ENCODE measurements at regions not wholly inside any gene's neighbourhood (a gene's known extent, or its start where the extent isn't known, plus 50 kb on each side); places are given as distances from the start of the nearest gene placed in this dataset.
"Not testable (repeated sequence)": the region's sequence is repeated elsewhere in the genome, so short reads cannot be mapped to it uniquely, and the experiment has no call there.

GRCh38 chr14:45891417-45892080, 638.5 kb upstream of the MIS18BP1 start:
- DNase-seq (ENCODE audit: low spot score), result no peak
- peaks cover 44% of the 10 kb centered on the region for H3K9me3 Mint-ChIP-seq
- intact Hi-C loops (cut with micrococcal nuclease), result no loop called here
- H3K36me3 Mint-ChIP-seq (ENCODE audit: low read depth), result no peaks in the 10 kb centered on the region
- H3K4me3 Mint-ChIP-seq (ENCODE audit: low read depth), result no peak overlapping the region
- no peaks in the 10 kb centered on the region for H3K27me3 Mint-ChIP-seq (ENCODE audit: low read depth)
- H3K27ac Mint-ChIP-seq, result no peak overlapping the region
- H3K4me1 Mint-ChIP-seq (ENCODE audit: low read depth), result no peaks in the 10 kb centered on the region

- DNase-seq (ENCODE audit: low spot score); intact Hi-C loops (cut with micrococcal nuclease): not testable (repeated sequence)
Observed at GRCh38 chr14:45888766-45889285, 635.8 kb upstream of the MIS18BP1 start.

GRCh38 chr14:45877981-45878380, 625.0 kb upstream of the MIS18BP1 start:
- H3K4me3 Mint-ChIP-seq (ENCODE audit: low read depth), result no peak overlapping the region
- intact Hi-C loops (cut with micrococcal nuclease), result no loop called here
- no peak overlapping the region for H3K27ac Mint-ChIP-seq
- no peaks in the 10 kb centered on the region for H3K27me3 Mint-ChIP-seq (ENCODE audit: low read depth)
- peaks cover 26% of the 10 kb centered on the region for H3K9me3 Mint-ChIP-seq
- no peaks in the 10 kb centered on the region for H3K4me1 Mint-ChIP-seq (ENCODE audit: low read depth)
- no peaks in the 10 kb centered on the region for H3K36me3 Mint-ChIP-seq (ENCODE audit: low read depth)
- no peak for DNase-seq (ENCODE audit: low spot score)

More at GRCh38 chr14:45888766-45889285, 635.8 kb upstream of the MIS18BP1 start:
- H3K9me3 Mint-ChIP-seq, result peaks cover 34% of the 10 kb centered on the region
- not testable (repeated sequence) for H3K4me1 Mint-ChIP-seq (ENCODE audit: low read depth); H3K27ac Mint-ChIP-seq; H3K36me3 Mint-ChIP-seq (ENCODE audit: low read depth); H3K4me3 Mint-ChIP-seq (ENCODE audit: low read depth); H3K27me3 Mint-ChIP-seq (ENCODE audit: low read depth)

- Mint-ChIP-seq H3K4me1 (ENCODE audit: low read depth) (no peaks in the 10 kb centered on the region), H3K9me3 (peaks cover 56% of the 10 kb centered on the region), H3K36me3 (ENCODE audit: low read depth) (no peaks in the 10 kb centered on the region), H3K4me3 (ENCODE audit: low read depth) (no peak overlapping the region), H3K27me3 (ENCODE audit: low read depth) (no peaks in the 10 kb centered on the region), H3K27ac (no peak overlapping the region)
- intact Hi-C loops (cut with micrococcal nuclease), result no loop called here
- no peak for DNase-seq (ENCODE audit: low spot score)
Observed at GRCh38 chr14:45868863-45869262, 615.9 kb upstream of the MIS18BP1 start.

- Mint-ChIP-seq H3K36me3 (ENCODE audit: low read depth) (no peaks in the 10 kb centered on the region), H3K4me1 (ENCODE audit: low read depth) (no peaks in the 10 kb centered on the region), H3K27ac (no peak overlapping the region), H3K4me3 (ENCODE audit: low read depth) (no peak overlapping the region), H3K9me3 (peaks cover 58% of the 10 kb centered on the region), H3K27me3 (ENCODE audit: low read depth) (no peaks in the 10 kb centered on the region)
- intact Hi-C loops (cut with micrococcal nuclease), result no loop called here
- DNase-seq (ENCODE audit: low spot score), result no peak
Observed at GRCh38 chr14:45868377-45868776, 615.4 kb upstream of the MIS18BP1 start.

- intact Hi-C loops (cut with micrococcal nuclease), result no loop called here
- no peak for DNase-seq (ENCODE audit: low spot score)
- Mint-ChIP-seq H3K27me3 (ENCODE audit: low read depth) (no peaks in the 10 kb centered on the region), H3K4me3 (ENCODE audit: low read depth) (no peak overlapping the region), H3K36me3 (ENCODE audit: low read depth) (no peaks in the 10 kb centered on the region), H3K27ac (no peak overlapping the region), H3K9me3 (peaks cover 57% of the 10 kb centered on the region), H3K4me1 (ENCODE audit: low read depth) (no peaks in the 10 kb centered on the region)
Observed at GRCh38 chr14:45867046-45867894, 614.3 kb upstream of the MIS18BP1 start.

GRCh38 chr14:45838597-45838996, 585.6 kb upstream of the MIS18BP1 start:
- DNase-seq (ENCODE audit: low spot score), result no peak
- no peak overlapping the region for H3K27ac Mint-ChIP-seq
- intact Hi-C loops (cut with micrococcal nuclease), result no loop called here
- no peaks in the 10 kb centered on the region for H3K27me3 Mint-ChIP-seq (ENCODE audit: low read depth)
- H3K36me3 Mint-ChIP-seq (ENCODE audit: low read depth), result no peaks in the 10 kb centered on the region
- H3K9me3 Mint-ChIP-seq, result peaks cover 37% of the 10 kb centered on the region
- H3K4me1 Mint-ChIP-seq (ENCODE audit: low read depth), result no peaks in the 10 kb centered on the region
- H3K4me3 Mint-ChIP-seq (ENCODE audit: low read depth), result no peak overlapping the region

GRCh38 chr14:45819107-45819506, 566.1 kb upstream of the MIS18BP1 start:
- Mint-ChIP-seq H3K9me3 (peaks cover 35% of the 10 kb centered on the region), H3K27ac (no peak overlapping the region), H3K4me3 (ENCODE audit: low read depth) (no peak overlapping the region), H3K4me1 (ENCODE audit: low read depth) (no peaks in the 10 kb centered on the region), H3K36me3 (ENCODE audit: low read depth) (no peaks in the 10 kb centered on the region), H3K27me3 (ENCODE audit: low read depth) (no peaks in the 10 kb centered on the region)
- no peak for DNase-seq (ENCODE audit: low spot score)
- intact Hi-C loops (cut with micrococcal nuclease), result no loop called here

- H3K9me3 Mint-ChIP-seq, result peaks cover 35% of the 10 kb centered on the region
- DNase-seq (ENCODE audit: low spot score), result no peak
- H3K27me3 Mint-ChIP-seq (ENCODE audit: low read depth), result no peaks in the 10 kb centered on the region
- intact Hi-C loops (cut with micrococcal nuclease), result no loop called here
- no peaks in the 10 kb centered on the region for H3K36me3 Mint-ChIP-seq (ENCODE audit: low read depth)
- H3K27ac Mint-ChIP-seq, result no peak overlapping the region
- no peaks in the 10 kb centered on the region for H3K4me1 Mint-ChIP-seq (ENCODE audit: low read depth)
- no peak overlapping the region for H3K4me3 Mint-ChIP-seq (ENCODE audit: low read depth)
Observed at GRCh38 chr14:45811155-45811554, 558.2 kb upstream of the MIS18BP1 start.

GRCh38 chr14:45810152-45810872, 557.3 kb upstream of the MIS18BP1 start:
- Mint-ChIP-seq H3K27me3 (ENCODE audit: low read depth) (no peaks in the 10 kb centered on the region), H3K4me3 (ENCODE audit: low read depth) (no peak overlapping the region), H3K27ac (no peak overlapping the region), H3K4me1 (ENCODE audit: low read depth) (no peaks in the 10 kb centered on the region), H3K9me3 (peaks cover 29% of the 10 kb centered on the region), H3K36me3 (ENCODE audit: low read depth) (no peaks in the 10 kb centered on the region)
- intact Hi-C loops (cut with micrococcal nuclease), result no loop called here
- DNase-seq (ENCODE audit: low spot score), result no peak

- intact Hi-C loops (cut with micrococcal nuclease), result no loop called here
- H3K36me3 Mint-ChIP-seq (ENCODE audit: low read depth), result no peaks in the 10 kb centered on the region
- no peaks in the 10 kb centered on the region for H3K4me1 Mint-ChIP-seq (ENCODE audit: low read depth)
- no peak overlapping the region for H3K4me3 Mint-ChIP-seq (ENCODE audit: low read depth)
- H3K9me3 Mint-ChIP-seq, result peaks cover 17% of the 10 kb centered on the region
- H3K27ac Mint-ChIP-seq, result no peak overlapping the region
- DNase-seq (ENCODE audit: low spot score), result no peak
- H3K27me3 Mint-ChIP-seq (ENCODE audit: low read depth), result no peaks in the 10 kb centered on the region
Observed at GRCh38 chr14:45807178-45807899, 554.3 kb upstream of the MIS18BP1 start.

- no peaks in the 10 kb centered on the region for H3K27me3 Mint-ChIP-seq (ENCODE audit: low read depth)
- H3K4me3 Mint-ChIP-seq (ENCODE audit: low read depth), result no peak overlapping the region
- H3K4me1 Mint-ChIP-seq (ENCODE audit: low read depth), result no peaks in the 10 kb centered on the region
- DNase-seq (ENCODE audit: low spot score), result no peak
- no peaks in the 10 kb centered on the region for H3K36me3 Mint-ChIP-seq (ENCODE audit: low read depth)
- peaks cover 20% of the 10 kb centered on the region for H3K9me3 Mint-ChIP-seq
- intact Hi-C loops (cut with micrococcal nuclease), result no loop called here
- H3K27ac Mint-ChIP-seq, result no peak overlapping the region
Observed at GRCh38 chr14:45799511-45799910, 546.5 kb upstream of the MIS18BP1 start.
